Ecto neural progenitor cell (in vitro differentiated cells): ENCODE measurements at regions not wholly inside any gene's neighbourhood (a gene's known extent, or its start where the extent isn't known, plus 50 kb on each side); places are given as distances from the start of the nearest gene placed in this dataset.

Source experiments
- DNase-seq: peaks from one replicate; pipeline ENCODE4 v3.0.0-alpha.2; 2018; ENCODE audit warnings: low spot score

DNA sequence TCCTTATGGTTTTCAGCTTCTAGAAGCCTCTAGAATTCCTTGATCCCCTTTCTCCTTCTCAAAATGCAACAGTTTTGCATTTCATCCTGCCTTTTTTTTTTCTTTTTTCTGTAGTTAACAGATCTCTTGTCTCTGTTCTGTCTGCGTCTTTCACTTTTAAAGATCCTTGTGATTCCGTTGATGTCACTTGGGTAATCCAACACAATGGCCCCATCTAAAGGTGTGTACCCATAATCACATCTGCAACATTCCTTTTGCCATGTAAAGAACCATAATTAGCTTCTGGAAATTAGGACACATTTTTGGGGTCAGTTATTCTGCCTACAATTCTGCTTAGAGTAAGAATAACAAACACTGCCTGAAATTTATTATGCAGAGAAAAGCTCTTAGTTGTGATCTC, 1180.9 kb upstream of the ADGRL3 start:
- no peak for DNase-seq

DNA sequence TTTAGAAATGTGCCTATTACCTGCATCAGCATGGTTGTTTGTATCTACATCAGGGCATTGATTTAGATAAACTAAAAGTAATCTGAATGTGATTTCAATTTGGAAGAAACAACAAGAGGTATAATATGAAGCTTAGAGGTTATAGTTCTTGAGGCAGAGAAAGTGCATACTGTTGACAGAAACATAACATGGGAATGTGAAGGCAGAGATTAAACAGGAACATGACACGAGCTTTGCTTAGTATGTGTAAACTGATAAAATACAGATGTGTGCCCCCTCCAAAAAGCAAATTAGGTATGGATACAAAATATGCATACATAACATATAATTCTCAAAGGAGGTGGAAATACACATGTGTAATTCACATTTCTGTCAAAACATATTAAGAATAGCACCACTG, 1180.2 kb upstream of the ADGRL3 start:
- DNase-seq: no peak

DNA sequence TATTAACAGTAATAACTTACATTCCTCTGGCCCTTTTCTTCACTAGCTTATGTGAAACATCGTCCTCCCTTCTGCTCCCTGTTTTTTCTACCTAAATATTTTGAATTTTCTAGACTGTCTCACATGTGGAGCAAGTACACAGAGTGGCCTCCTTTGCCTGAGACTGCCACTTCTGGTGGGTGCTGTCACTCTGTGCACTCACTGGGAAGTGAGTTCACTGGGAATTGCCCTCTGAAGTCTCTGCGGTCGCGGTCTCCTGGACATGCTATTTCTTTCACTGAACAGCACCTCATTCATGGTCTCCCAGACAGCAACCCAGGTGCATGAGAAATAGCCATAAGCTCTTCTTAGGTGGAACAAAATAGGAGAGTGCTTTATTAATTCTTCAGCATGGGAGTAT, 1179.7 kb upstream of the ADGRL3 start:
- DNase-seq: no peak

DNA sequence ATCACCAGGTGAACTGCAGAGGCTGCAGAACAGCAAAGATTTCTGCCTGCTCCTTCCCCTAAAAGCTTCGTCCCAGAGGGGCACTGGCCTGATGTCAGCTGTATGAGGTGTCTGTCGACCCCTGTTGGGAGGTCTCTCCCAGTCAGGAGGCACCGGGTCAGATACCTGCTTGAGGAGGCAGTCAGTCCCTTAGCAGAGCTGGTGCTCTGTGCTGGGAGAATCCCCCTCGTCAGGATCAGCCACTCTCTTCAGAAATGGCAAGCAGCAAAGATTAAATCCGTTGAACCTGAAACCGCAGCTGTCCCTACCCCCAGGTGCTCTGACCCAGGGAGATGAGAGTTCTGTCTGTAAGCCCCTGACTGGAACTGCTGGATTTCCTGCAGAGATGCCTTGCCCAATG, 1166.3 kb upstream of the ADGRL3 start:
- no peak for DNase-seq

DNA sequence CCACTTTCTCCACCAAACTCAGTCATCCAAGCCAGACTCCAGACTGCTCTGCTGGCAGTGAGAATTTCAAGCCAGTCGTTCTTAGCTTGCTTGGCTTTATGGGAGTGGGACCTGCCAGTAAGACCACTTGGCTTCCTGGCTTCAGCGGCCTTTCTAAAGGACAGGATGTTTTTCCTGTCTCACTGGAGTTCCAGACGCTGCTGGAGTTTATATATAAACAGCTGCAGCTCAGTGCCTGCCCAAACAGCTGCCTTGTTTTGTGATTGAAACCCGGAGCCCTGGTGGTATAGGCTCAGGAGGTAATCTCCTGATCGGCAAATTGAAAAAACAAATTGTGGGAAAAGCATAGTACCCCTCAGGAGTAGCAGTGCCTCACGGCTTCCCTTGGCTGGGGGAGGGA, 1165.8 kb upstream of the ADGRL3 start:
- no peak for DNase-seq

DNA sequence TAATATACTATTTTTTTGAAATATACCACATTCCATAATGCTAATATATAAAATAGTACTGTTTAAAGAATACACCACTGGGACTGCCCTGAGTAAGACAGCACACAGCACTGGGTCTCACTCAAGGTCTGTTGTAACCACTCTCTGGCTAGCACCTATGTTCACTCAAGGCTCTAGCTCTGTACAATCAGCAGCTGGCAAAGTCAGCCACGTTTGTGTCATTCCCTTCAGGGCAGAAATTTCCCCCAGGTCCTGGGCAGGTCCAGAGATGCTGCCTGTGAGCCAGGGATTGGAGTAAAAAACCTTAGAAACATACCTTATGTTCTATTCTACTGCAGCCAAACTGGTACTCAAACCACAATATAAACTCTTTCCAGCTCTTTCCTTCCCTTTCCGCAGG, 1160.2 kb upstream of the ADGRL3 start:
- no peak for DNase-seq

DNA sequence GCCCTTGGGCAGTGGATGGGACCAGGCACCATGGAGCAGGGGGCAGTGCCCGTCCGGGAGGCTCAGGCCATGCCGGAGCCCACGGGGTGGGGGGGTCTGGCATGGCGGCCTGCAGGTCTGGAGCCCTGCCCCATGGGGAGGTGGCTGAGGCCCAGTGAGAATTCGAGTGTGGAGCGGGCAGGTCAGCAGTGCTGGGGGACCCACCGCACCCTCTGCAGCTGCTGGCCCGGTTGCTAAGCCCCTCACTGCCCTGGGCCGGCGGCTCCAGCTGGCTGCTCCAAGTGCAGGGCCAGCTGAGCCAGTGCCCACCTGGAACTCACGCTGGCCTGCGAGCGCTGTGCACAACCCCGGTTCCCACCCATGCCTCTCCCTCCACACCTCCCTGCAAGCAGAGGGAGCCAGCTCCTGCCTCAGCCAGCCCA, 1157.9 kb upstream of the ADGRL3 start:
- DNase-seq: no peak

DNA sequence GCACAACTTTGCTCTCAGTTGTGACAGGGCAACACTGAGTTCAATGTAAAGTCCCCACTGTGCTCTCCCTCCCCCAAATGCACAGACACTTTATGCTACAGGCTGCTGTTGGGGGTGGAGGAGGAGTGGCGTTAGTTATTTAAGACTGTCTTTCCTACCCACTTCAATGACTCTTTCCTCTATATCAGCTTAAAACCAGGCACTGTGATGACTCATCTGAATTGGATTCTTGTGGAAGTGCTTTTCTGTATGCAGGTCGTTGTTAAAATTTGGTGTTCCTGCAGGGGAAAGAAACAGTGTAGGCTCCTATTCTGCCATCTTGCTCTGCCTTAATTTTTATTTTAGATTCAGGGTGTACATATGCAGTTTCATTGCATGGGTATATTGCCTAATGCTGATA, 1157.2 kb upstream of the ADGRL3 start:
- DNase-seq: no peak

DNA sequence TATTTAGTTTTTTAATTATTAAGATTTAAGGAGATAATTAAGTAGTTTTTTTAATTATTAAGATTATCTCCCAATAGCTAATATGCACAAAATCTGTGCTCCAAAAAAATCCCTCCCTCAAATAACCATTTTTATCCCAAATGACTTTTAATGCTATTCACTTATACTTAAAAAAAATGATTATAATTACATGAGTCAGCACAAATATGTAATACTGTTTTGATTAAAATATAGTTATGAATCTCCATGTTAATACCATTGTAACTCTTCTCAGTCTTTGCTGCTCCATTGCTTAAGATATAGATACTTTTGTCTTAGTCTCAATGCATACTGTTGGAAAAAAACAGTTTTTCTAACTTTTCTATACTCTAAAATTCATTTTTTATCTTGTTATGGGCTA, 1121.1 kb upstream of the ADGRL3 start:
- DNase-seq: no peak

DNA sequence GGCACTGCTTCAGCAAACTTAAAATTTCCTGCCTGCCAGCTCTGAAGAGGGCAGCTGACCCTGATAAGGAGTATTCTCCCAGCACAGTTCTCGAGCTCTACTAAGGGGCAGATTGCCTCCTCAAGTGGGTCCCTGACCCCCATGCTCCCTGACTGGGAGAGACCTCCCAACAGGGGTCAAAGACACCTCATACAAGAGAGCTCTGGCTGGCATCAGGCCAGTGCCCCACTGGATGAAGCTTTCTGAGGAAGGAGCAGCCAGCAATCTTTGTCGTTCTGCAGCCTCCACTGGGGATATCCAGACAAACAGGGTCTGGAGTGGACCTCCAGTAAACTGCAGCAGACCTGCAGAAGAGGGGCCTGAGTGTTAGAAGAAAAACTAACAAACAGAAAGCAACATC, 1118.3 kb upstream of the ADGRL3 start:
- DNase-seq: no peak

DNA sequence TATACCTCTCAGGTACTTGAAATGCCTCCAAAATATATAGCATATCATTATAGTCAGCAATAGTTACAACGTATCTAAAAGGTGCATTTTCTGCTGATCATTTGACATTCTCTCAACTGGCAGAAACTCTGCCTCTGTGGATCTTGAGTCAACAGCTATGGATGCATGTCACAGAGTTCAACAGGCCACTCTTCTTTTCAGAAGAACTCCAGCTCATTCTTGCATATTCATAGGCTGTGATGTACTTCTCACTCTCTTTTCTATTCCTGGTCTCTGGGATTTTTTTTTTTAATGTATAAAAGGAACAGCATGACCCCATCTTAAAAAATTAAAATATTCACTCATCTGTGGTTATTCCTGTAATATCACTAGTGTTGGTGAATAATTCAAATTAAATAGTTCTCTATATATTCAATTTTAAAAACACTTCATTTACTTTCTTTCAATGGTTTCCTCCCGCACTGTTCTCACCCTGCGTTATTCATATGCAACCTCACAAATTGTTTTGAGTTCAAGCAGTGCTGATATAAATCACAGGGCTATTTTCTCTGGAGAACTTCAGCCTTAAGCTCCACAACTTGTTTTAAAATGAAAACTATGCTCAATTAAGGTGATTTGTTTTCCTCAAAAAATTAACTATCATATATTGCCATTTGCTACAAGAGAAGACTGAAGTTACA, 1111.2 kb upstream of the ADGRL3 start:
- DNase-seq: no peak

DNA sequence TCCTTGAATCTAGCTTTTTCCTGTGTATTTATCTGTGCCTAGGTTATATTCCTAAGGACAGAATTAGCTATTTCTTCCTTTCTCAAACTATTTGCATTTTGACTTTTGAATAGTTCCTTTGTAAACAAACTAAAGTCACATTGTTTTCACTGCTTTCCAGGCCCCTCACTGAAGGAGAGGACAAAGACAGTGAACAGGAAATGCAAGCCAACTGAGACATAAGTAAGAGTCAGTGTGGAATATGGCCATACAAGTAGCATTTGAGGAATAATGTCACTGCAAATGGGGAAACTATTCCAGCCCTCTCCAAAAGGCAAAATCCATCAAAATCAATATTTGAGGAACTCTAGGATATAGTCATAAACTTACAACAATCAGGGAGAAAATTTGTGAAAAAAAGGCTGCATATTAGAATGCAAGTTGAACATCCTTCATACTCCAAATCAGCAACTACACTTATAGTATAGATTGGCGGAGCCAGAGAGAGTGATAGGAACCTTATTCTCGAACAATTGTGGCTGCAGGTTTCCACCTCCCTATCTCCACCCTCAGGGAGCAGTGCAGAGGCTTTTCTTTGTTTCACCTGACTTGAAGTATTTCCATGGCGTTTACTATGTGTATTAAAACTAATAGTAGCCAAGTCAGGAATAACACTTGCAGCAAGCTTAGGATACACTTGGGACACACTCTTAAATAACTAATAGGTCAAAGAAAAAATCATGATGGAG, 1110.4 kb upstream of the ADGRL3 start:
- no peak for DNase-seq

DNA sequence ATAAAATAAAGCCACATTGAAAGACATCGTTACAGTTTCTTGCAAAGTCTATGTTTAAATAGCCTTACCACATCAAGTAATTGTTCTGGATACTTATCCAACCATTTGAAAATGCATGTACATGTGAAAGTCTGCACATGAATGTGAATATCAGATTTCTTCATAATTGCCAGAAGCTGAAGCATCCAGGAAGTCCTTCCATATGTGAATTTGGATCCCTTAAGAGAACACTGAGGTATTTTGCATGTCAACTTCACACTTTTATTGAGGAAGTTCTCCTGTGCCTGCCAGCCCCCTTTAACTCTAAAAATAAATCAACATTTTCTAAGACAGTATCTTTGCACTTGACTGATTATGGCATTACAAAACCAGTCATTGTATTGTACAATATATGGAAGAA, 1103.5 kb upstream of the ADGRL3 start:
- DNase-seq: no peak

DNA sequence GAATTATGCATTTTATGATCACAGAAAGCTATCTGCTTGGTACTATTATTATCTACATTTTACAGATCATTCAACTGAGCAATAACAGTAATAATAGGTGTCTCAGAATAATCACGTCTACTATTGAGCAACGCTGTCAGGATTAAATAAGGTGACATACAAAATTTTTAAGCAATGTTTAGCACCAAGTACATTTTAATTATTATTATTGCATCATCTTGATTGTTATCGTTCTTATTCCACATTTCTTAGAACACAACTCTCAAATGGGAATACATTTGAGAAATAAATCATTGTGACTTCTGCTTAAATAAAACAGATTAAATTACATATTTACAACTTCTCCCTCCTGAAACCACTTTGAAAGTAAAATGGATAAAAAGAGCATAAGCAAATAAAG, 1083.5 kb upstream of the ADGRL3 start:
- no peak for DNase-seq

DNA sequence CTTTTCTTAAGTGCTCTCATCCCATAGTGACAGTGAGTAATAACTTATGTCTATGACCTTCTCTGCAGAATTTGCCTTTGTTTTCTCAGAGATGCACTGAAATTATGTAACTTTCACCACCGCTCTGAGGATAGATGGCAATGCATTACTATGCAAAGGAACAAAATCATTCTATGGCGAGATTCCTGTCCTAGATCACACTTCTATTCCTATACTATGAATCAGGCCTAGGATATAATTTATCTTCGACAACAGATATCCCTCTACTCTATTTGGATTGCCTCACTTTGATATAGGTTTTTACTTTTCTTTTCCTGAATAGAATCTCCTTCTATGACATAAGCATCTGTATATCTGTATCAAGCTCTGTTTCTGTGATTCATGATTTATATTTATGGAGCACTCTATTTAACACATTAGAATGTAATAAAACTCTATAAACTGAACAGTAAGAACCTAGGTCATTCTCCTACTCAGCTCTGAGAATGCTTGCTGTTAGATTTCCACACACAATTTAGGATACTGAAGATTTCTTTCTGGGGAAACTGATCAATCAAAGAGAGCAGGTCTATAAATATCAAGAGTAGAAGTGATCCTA, 1082.3 kb upstream of the ADGRL3 start:
- no peak for DNase-seq

DNA sequence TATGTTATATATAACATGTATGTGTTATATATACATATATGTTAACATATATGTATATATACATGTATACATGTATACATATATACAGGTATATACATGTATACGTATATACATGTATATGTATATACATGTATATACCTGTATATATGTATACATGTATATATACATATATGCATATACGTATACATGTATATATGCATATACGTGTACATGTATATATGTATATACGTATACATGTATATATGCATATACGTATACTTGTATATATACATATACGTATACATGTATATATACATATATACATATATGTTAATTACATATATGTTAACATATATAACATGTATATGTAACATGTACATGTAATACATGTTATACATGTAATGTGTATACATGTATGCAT, 1077.3 kb upstream of the ADGRL3 start:
- DNase-seq: no peak

DNA sequence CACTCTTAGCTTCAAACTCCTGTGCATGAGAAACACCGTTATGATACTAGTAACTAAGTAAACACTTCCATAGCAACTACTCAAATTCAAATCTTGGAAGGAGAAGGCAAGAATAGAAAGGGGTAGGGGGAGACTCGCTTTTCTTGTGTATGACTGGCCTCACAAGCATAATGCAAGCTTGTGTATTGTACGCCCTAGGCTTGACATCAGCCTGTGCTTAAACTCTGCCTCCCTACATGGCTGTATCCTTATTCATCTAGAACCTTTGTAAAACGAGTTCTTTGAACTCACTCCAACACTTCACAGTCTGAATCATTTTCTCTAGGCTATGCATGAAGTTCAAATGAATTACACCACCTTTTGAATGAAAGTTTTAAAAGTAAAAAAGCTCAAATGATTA, 1071.2 kb upstream of the ADGRL3 start:
- no peak for DNase-seq

DNA sequence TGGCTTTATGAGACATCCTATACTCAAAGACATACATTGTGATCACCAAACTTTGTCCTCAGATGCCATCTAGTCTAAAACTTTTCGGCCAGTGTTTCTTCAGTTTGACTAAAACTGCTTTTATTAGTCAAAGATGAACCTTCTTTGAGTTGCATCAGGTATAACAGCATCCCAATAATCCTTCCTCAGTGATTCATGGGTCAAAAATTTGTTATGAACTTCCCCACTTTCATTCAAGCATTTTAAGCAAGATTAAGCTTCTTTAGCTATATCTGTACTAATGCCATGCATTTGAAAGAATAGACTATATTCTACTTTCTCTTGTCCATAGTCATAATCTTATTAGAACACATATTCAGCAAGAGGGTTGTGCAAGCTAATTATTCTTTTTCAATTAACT, 1070.4 kb upstream of the ADGRL3 start:
- DNase-seq: no peak

DNA sequence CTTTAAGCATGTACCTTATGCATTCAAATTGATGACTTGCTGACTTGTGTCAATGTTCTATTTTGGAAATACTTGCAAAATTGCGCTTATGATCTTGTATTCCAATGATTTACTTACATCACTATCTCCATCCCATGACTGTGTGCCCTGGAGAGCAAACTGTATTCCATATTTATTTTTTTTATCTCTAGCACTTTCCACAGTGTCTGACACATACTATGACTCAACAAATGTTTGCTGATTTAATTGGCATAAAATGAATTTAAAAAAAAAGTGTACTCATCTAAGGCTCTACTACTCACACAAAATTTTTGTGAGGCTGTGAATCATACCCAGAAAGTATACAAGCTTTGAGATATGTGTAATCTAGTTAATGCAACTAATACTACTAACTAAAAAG, 1066.8 kb upstream of the ADGRL3 start:
- DNase-seq: no peak

DNA sequence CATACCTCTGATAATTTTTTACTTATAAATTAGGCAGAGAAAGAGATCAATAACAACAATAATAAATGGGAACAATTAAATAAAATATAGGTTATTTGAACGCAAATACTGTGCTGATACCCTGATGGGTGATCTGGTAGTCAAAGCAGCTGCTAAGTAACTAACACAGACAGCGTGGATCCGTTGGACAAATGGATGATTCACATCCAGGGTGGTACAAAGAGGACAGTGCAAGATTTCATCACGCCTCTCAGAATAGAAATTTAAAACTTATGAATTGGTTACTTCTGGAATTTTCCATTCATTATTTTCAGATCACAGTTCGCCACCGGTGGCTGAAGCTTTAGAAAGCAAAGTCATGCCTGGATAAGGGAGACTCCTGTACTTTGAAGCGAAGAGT, 1066.0 kb upstream of the ADGRL3 start:
- DNase-seq: no peak

DNA sequence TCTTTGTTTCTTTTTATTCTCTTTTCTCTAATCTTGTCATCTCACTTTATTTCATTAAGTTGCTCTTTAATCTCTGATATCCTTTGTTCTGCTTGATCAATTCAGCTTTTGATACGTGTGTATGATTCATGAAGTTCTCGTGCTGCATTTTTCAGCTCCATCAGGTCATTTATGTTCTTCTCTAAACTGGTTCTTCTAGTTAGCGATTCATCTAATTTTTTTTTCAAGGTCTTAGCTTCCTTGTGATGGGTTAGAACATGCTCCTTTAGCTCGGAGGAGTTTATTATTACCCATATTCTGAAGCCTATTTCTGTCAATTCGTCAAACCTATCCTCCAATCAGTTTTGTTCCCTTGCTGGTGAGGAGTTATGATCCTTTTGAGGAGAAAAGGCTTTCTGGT, 1045.0 kb upstream of the ADGRL3 start:
- no peak for DNase-seq

DNA sequence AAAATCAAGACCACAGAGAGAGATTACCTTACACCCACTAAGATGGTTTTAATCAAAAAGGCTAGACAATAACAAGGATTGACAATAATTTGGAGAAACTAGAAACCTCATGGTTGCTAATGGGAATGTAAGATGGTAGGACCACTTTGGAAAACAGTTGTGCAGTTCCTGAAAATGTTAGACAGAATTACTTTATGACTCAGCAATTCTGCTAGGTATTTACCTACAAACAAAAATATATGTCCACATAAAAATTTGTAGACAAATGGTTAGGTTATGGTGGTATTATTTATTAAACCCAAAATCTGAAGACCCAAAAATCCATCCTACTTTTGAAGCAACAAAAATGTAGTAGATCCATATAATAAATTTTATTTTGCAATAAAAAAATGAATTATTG, 1027.0 kb upstream of the ADGRL3 start:
- DNase-seq: no peak

DNA sequence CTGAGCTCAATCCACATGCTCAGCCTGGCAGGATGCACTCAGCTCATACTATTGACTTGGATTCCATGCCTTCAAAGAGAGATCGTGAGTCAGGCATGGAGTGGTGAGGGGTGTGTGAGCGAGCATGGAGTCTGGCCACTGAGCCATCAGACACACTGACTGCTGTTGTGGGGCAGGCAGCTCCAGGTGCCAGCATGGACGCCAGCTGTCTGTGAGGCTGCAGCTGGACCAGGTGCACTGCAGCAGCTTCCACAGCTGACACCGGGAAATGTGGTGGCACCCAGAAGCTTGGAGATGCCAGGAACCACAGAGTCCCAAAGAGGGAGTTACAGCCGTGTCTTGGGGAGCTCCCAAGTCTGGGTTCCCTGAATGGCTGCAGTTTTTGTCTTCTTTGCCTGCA, 1026.4 kb upstream of the ADGRL3 start:
- no peak for DNase-seq

DNA sequence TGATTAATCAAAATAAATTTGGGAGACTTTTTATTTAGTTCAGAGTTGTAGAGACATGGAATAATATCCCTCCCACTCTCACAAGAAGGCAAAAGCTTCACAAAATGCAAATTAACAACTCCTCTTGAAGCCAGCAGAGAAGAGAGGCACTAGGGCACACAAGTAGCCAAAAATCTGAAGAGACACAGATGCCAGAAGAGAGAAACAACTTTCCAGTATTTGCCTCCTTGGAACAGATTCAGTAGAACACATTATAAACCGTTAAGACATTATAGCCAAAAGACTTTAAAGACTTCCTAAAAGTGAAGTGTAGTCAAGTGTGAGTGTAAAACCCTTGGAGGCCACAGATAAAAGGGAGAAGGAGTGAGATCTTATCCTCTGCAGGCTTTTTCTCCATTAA, 1024.9 kb upstream of the ADGRL3 start:
- DNase-seq: no peak
